ENCODE measurements at regions not wholly inside any gene's neighbourhood (a gene's known extent, or its start where the extent isn't known, plus 50 kb on each side); places are given as distances from the start of the nearest gene placed in this dataset.

DNA sequence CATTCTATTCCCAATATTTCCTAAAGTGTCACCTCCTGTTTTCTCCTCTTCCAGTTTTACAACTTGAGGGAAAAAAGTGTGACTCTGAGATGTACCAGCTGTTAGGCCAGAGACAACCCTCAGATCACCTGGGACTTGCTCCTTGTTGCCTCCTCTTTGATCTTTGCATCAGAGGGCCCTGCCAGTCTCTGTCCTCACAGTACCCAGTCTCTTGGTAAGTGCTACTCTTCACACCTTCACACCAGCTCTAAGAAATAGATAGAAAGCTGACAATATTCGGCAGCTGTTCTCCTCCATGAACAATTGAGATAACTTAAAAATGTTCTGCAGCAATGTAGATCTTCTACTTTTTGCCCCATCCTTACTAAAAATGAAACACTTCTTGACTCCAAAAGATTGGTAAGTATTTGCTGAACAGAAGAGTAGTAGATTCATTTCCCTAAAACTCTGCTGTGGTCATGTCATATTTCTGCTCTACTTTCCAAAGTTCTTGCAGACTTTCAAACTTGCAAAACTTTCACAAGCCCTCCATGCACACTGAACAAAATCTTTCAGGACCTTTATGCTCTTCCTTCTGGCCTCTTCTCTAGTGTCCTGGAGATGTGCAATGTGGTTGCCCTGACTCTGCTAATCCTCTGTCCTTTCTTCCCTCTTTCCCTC lies 188.6 kb downstream of the SNX18 start:
- no peak for DNase-seq

- no peak for DNase-seq
Measured at GRCh38 chr5:54704825-54705224, 187.3 kb downstream of the SNX18 start.

DNA sequence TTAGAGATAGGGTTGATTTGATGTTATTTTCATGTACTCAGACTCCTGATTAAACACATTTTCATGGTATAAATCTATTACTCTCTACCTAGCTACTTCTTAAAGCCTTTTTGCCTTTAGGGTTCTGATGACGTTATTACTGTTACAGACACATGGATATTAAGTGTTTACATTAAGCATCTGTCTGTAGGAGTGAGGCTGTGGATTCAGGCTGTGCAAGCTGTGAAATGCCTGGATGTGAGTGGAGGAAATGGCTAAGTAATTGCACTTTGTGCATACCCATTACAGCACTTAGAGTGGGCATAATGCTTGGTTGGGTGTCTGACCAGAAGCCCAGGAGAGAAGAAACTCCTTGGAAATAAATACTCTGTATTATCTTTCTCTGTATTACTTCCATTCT lies 186.8 kb downstream of the SNX18 start:
- no peak for DNase-seq

- DNase-seq, result no peak
Measured at GRCh38 chr5:54703565-54704255, 186.2 kb downstream of the SNX18 start.

DNA sequence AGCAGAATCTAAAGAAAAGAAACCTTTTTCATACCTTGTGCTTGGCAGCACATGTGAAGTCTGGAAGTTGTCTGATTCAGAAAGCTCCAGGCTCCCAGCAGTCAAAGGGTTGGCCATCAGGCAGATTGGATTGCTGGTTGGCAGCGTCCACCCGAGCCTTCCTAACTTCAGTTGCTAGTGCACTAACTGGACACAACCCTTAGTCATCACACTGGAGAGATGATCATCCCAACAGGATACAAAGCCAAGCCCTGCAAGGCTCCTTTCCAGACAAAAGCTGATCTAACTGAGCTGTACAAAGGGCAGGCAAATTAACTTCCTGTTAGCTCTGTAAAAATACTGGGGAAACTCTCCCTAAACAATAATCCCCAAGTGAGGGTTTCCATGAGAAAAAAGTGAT lies 185.6 kb downstream of the SNX18 start:
- no peak for DNase-seq

DNA sequence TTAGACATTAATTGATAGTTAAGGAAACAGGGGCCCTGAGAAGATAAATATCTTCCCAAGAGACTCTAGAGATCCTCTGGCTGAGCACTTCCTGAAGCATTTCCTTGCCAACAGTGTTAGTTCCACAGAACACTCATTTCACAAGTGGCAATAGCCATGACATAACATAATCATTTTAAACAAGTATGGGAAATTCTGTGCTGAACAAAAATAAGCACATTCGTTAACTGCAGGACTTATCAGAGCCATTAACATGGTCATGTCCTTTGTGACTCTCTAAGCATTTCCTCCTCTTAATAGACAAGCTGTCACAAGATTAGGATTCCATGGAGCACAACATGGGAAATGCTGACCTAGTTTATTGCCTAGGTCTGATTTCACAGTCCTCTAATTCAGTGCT lies 184.9 kb downstream of the SNX18 start:
- DNase-seq, result no peak

DNA sequence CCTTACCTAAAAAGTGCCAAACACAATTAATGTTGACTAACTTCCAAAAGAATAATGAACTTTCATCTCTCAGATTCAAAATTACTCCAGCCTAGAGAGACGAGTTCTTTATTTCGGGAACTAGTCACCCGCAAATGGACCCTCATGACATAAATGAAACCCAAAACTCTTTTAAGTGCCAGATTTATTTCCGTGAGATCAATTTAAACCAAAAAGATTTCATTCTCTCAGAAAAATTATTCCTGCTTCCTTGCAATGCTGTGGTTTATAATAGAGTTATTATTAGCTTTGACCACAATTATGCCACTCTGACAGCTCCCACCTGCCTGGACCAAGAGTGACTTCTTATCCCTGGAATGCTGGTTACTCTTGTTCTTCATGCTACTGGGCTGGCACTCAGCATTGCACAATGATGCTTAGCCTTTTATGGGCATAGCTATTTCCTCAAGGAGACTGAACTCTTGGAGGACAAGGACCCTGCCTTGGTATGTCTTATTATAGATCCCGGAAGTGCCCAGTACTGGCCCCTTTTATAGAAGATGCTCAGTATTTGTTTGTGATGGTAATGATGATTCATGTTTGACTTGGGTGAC lies 183.5 kb downstream of the SNX18 start:
- no peak for DNase-seq

GRCh38 chr5:54696931-54697330 lies 179.4 kb downstream of the SNX18 start:
- DNase-seq, result no peak

GRCh38 chr5:54696346-54696745 lies 178.8 kb downstream of the SNX18 start:
- DNase-seq, result no peak

- no peak for DNase-seq
Measured at GRCh38 chr5:54695198-54695966, 177.8 kb downstream of the SNX18 start.

GRCh38 chr5:54693936-54694657 lies 176.5 kb downstream of the SNX18 start:
- no peak for DNase-seq

DNA sequence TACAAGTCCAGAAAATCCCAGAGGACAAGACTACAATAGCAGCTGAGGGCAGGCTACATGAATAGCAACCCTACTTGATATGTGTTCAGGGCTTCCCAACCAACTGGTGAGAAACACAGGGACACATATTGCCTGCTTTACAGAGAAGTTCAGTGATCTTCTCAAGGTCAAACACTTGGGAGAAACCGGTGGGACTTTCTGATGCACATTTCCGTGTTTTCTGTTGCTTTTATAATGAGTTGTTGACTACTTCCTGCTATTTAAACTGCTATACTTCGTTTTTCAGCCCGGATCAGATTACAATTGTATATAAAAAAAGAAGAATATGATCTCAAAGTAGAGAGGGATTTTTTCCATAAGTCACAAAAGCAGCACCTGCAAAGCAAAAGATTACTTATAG lies 175.1 kb downstream of the SNX18 start:
- no peak for DNase-seq

DNA sequence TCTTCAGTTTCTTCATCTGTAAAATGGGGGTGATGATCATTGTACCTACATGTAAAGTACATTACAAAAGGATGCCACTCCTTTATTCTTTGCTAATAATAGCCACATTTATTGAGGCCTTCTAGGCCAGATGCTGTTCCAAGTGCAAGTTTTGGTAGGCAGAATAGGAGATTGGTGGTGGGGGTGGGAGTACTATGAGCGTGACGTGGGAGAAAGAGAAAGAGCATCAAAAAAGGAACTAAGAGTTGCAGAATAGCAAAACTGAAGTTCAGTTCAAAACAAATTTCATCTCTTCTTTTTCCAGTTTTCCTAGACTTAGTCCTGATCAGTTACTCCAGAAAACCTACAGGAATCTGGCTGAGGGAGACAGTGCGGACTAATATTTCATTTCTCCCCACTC lies 174.1 kb downstream of the SNX18 start:
- DNase-seq, result no peak

GRCh38 chr5:54689411-54690251 lies 172.1 kb downstream of the SNX18 start:
- no peak for DNase-seq

DNA sequence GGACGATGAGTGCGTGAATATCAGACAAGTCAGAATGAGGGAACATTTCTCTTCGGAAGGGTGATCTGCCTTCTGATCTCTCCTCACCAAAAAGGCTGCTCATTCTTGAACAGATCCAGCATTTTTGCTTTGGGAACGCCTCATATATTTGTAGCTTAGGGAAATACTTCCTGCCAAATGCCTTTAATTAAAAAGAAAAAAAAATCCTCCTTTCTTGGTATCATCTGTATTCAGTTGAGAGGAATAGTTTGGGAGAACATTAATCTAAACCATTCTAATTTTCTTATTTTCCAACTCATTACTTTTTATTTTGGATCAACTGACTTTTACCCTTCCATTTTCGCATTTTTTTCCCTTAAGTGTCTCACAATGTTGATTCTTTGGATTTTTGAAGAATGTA lies 163.4 kb downstream of the SNX18 start:
- DNase-seq, result no peak

GRCh38 chr5:54679686-54680085 lies 162.1 kb downstream of the SNX18 start:
- DNase-seq, result no peak

DNA sequence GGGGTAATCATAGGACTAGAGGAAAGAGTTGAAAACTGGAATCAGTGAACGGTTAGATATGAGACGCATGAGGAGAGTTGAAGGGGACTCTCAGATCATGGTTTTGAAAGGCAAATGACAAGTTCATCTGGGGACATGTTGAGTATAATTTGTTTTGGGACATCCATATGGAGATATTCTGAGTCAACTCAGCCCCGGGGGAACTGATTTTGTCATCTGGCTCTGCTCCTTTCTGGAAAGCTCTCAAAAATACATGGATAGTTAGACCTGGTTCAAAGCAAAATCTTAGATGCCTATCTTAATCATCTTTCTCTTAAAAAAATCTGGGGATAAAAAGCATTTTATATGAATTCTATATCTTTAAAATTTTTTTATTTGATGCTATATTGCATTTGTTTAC lies 161.2 kb downstream of the SNX18 start:
- DNase-seq, result no peak

DNA sequence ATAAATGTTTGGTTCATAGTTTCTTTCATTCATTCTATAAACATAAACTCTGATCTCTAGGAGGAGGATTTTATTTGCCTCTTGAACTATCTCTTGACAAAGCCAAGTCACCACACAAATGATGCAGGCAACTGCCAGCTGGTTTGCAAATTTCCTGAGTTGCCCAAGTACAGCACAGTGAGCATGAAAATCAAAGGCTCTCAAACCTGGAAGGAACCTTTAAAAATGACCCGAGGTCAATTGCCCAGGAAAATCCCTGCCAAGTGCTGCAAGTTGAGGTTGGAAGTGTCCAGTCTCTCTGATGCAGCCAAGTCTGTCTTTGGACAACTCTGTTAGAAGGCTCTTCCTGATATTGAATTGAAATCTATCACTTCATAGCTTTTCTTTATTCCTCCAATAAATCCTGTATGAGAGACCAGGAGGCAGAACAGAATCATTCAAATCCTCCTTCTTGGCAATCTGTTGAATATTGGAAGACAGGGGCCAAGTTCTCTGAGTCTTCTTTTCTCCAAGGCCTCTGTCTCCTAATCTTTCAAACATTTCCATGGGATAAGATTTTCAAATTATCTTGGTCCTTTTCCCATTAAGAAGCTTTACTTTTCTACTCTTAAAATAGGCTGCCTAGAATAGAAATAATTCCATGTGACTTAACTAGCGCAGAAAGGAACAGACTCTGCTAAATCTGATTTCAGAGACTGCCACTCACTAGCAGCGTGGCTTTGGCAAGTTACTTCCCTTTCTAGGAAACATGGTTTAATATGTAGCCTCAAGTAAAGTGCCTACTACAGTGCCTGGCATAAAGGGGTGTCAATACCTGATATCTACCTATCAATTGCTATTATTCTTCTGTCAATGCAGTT lies 159.2 kb downstream of the SNX18 start:
- no peak for DNase-seq

GRCh38 chr5:54673523-54674225 lies 156.1 kb downstream of the SNX18 start:
- peak in 1 of 2 donors; percentile 7 for DNase-seq

DNA sequence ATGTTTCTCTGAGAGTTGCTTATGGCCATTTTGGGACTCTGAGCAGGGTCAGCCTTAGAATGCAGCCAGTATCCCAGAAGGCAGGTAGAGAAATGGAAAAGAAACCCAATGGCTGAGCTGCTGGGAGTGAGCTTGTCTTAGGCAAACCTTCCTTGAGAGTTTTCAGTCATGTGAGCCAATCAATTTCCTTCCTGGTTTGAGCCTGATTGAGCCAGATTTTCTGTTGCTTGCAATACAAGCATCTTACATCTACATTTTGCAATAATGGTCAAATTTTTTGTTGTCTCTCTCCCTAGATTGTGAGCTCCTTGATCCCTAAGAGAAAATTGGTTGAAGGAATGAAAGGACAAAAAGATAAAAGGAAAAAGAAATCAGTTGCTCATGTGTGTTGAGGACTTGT lies 155.3 kb downstream of the SNX18 start:
- no peak for DNase-seq

Data from activated CD4-positive, alpha-beta T cell treated with anti-CD3 and anti-CD28 coated beads for 4 hours (primary cell).